Retinal pigment epithelial cell (primary cell): ENCODE measurements at regions not wholly inside any gene's neighbourhood (a gene's known extent, or its start where the extent isn't known, plus 50 kb on each side); places are given as distances from the start of the nearest gene placed in this dataset.

Experiments used
- DNase-seq: peaks from one replicate; pipeline ENCODE4 v3.0.0-alpha.2; 2010; ENCODE audit warnings: low read depth
- H3K4me3 ChIP-seq: 2 replicates; pipeline ENCODE4 v1.5.1; 2011; ENCODE audit warnings: mild to moderate bottlenecking, low read length, control low read depth, moderate library complexity
- CTCF ChIP-seq: conservative IDR thresholded peaks from 2 replicates; pipeline ENCODE4 v1.5.1; 2011; ENCODE audit warnings: low read depth, low read length, control low read depth, inconsistent platforms

- H3K4me3 ChIP-seq = no peak overlapping the region
- no peak for TF ChIP-seq CTCF
- no peak for DNase-seq
Observed at GRCh38 chr4:89364541-89364940, 56.9 kb upstream of the GPRIN3 start.

GRCh38 chr4:89363786-89364185 is 56.2 kb upstream of the GPRIN3 start:
- no peak for DNase-seq
- no peak for TF ChIP-seq CTCF
- no peak overlapping the region for H3K4me3 ChIP-seq

- no peak overlapping the region for H3K4me3 ChIP-seq
- no peak for TF ChIP-seq CTCF
- no peak for DNase-seq
Observed at GRCh38 chr4:89358935-89359638, 51.5 kb upstream of the GPRIN3 start.

- TF ChIP-seq CTCF = no peak
- H3K4me3 ChIP-seq = no peak overlapping the region
- DNase-seq = no peak
Observed at GRCh38 chr4:89357787-89358186, 50.2 kb upstream of the GPRIN3 start.
